Memory B cell (primary cell): ENCODE measurements at regions not wholly inside any gene's neighbourhood (a gene's known extent, or its start where the extent isn't known, plus 50 kb on each side); places are given as distances from the start of the nearest gene placed in this dataset.

ENCODE experiments used
- ATAC-seq: fragments of 150-1000 bp; cut with Tn5 transposase; 2 replicates; pipeline ENCODE4 v1.10.0; 2021; ENCODE audit warnings: low read depth, mild to moderate bottlenecking, moderate library complexity
- DNase-seq, 2 donors: peaks; one replicate each; pipeline ENCODE4 v3.0.0; 2022; ENCODE audit warnings: low spot score in 2 of 2
- H3K27ac Mint-ChIP-seq: one replicate; pipeline ENCODE4 v1.8.0; 2022; ENCODE audit warnings: mild to moderate bottlenecking, moderate library complexity, mixed read lengths
- H3K27me3 Mint-ChIP-seq: one replicate; pipeline ENCODE4 v1.8.0; 2022; ENCODE audit warnings: mixed read lengths
- H3K36me3 Mint-ChIP-seq: one replicate; pipeline ENCODE4 v1.8.0; 2022; ENCODE audit warnings: mild to moderate bottlenecking, mixed read lengths
- H3K4me1 Mint-ChIP-seq: one replicate; pipeline ENCODE4 v1.8.0; 2022; ENCODE audit warnings: mixed read lengths
- H3K4me3 Mint-ChIP-seq: one replicate; pipeline ENCODE4 v1.8.0; 2022; ENCODE audit warnings: mild to moderate bottlenecking, moderate library complexity, mixed read lengths
- H3K9me3 Mint-ChIP-seq: one replicate; pipeline ENCODE4 v1.8.0; 2022; ENCODE audit warnings: mixed read lengths

DNA sequence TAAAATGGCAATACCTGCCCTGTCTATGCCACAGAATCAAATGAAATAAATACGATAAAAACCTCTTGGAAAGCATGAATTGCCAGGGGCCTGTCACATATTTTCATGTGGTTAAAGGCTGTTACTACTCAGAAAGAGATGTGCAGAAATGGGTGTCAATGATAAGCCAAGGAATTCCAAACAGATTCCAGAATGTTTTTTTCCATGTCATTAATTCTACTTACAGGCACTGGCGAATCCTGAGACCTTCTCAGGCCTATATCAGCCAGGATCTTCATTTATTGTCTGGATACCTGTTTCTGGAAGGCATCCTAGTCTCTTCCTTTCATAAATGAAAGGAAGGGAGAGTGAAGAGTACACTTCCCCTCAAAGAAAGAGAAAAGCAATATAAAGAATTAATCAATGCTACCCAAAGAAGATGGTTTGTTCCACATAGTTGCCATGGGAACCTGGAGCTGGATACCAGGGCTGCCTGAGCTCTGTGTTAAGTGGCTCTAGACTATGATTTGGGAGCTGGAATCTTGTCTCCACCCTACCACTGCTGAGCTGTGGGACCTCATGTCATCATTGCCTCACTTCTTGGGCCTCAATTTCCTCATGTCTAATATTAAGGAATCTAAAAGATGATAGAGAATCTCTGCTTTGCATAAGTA lies 335.1 kb upstream of the SKOR2 start:
- H3K36me3 Mint-ChIP-seq: no peaks in the 10 kb centered on the region
- DNase-seq (no peak), ATAC-seq (no peak)
- no peak overlapping the region for H3K27ac Mint-ChIP-seq
- no peaks in the 10 kb centered on the region for H3K4me1 Mint-ChIP-seq
- H3K9me3 Mint-ChIP-seq: no peaks in the 10 kb centered on the region
- H3K27me3 Mint-ChIP-seq: peaks cover 3% of the 10 kb centered on the region
- no peak overlapping the region for H3K4me3 Mint-ChIP-seq

DNA sequence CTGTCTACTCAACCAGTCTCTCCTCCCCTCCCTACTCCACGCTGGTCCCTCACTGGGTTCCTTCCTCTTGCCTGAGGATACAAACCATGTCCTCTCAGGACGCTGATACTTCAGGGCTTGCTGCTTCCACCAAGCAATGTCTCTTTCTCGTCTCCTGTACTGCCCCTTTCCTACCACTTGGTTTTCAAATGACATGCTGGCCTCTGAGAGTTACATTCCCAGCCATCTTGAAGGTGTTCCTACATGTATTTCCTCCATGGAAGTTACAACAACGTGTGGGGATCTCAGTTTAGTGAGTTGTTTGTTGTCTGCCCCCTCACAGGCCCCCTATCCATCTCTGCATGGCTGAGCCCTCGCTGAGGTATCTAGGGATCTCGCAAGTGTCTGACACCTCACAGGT lies 334.5 kb upstream of the SKOR2 start:
- DNase-seq (no peak), ATAC-seq (no peak)
- Mint-ChIP-seq H3K4me3 (no peak overlapping the region), H3K36me3 (no peaks in the 10 kb centered on the region), H3K4me1 (no peaks in the 10 kb centered on the region), H3K27me3 (peaks cover 3% of the 10 kb centered on the region), H3K27ac (no peak overlapping the region), H3K9me3 (no peaks in the 10 kb centered on the region)

DNA sequence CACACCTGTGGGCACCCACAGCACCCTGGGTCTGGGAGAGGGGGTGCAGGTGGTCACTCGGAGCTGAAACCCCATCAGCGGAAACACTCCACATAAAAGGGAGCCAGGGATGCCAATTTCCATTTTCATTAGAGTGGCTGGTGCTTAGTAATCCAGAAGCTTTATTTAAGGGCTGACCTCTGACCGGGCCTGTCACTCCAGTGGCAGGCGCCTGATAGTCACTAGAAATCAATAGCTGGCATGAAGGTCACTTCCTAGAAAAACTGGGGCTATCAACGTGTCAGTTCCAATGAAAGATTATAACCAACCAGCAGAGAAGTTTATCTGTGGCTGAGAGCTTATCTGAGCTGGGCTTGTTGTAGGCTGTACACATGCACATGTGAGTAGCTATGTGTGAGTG lies 333.7 kb upstream of the SKOR2 start:
- no peaks in the 10 kb centered on the region for H3K9me3 Mint-ChIP-seq
- no peaks in the 10 kb centered on the region for H3K36me3 Mint-ChIP-seq
- H3K27ac Mint-ChIP-seq: no peak overlapping the region
- no peak for DNase-seq
- peaks cover 3% of the 10 kb centered on the region for H3K27me3 Mint-ChIP-seq
- H3K4me1 Mint-ChIP-seq: no peaks in the 10 kb centered on the region
- ATAC-seq: no peak
- no peak overlapping the region for H3K4me3 Mint-ChIP-seq

- Mint-ChIP-seq H3K4me3 (no peak overlapping the region), H3K27ac (no peak overlapping the region), H3K36me3 (no peaks in the 10 kb centered on the region), H3K4me1 (no peaks in the 10 kb centered on the region), H3K9me3 (no peaks in the 10 kb centered on the region), H3K27me3 (peaks cover 5% of the 10 kb centered on the region)
- DNase-seq: no peak
- no peak for ATAC-seq
These were observed 330.6 kb upstream of the SKOR2 start for GRCh38 chr18:47582093-47582492.

GRCh38 chr18:47577520-47577919 lies 326.1 kb upstream of the SKOR2 start:
- Mint-ChIP-seq H3K9me3 (no peaks in the 10 kb centered on the region), H3K4me3 (no peak overlapping the region), H3K27ac (no peak overlapping the region), H3K27me3 (peaks cover 4% of the 10 kb centered on the region), H3K4me1 (no peaks in the 10 kb centered on the region), H3K36me3 (no peaks in the 10 kb centered on the region)
- ATAC-seq (no peak), DNase-seq (no peak)

DNA sequence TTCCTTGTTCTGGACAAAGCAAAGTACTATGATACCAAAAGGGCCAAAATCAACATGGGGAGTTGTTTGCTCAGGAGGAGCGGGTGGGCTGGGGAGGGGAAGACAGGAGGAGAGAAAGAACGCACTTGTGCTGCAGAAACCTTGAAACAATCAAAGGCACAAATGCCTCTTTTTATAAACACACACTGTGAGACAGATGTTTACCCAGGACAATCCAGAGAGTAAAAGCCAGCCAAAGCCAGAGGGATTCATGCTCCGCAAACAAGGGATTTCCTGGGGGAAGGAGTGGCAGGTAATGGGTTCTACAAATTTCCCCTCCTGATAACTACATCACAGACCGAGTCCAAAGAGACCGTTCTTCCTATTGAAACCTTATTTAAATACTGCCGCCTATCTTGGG lies 323.5 kb upstream of the SKOR2 start:
- Mint-ChIP-seq H3K27me3 (peaks cover 4% of the 10 kb centered on the region), H3K36me3 (no peaks in the 10 kb centered on the region), H3K27ac (no peak overlapping the region), H3K4me3 (no peak overlapping the region), H3K4me1 (no peaks in the 10 kb centered on the region), H3K9me3 (no peaks in the 10 kb centered on the region)
- ATAC-seq: no peak
- no peak for DNase-seq

DNA sequence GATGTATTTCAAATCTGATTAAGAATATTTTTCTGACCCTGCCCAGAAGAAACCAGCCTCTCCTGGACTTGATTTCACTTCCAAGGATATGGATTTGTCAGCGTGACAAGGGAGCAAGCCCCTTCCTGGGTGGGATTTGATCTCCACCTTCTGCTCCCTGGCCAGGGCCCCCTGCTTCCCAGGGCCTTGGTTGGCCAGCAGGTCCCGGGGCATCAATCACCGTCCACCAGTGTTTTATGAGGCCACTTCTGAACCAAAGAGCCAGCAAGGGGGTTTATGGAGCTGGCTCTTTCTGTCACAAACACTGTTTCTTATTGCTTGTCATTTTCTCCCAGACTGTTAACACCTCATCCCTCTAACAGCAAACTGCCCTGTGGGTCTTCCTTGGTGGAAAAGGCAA lies 320.5 kb upstream of the SKOR2 start:
- H3K36me3 Mint-ChIP-seq: no peaks in the 10 kb centered on the region
- DNase-seq: no peak
- H3K9me3 Mint-ChIP-seq: no peaks in the 10 kb centered on the region
- no peaks in the 10 kb centered on the region for H3K4me1 Mint-ChIP-seq
- H3K27me3 Mint-ChIP-seq: peaks cover 5% of the 10 kb centered on the region
- H3K4me3 Mint-ChIP-seq: no peak overlapping the region
- ATAC-seq: no peak
- H3K27ac Mint-ChIP-seq: no peak overlapping the region

GRCh38 chr18:47566809-47567208 lies 315.3 kb upstream of the SKOR2 start:
- DNase-seq: no peak
- no peak for ATAC-seq
- H3K4me3 Mint-ChIP-seq: no peak overlapping the region
- H3K27me3 Mint-ChIP-seq: peaks cover 5% of the 10 kb centered on the region
- H3K9me3 Mint-ChIP-seq: no peaks in the 10 kb centered on the region
- H3K4me1 Mint-ChIP-seq: no peaks in the 10 kb centered on the region
- H3K27ac Mint-ChIP-seq: no peak overlapping the region
- no peaks in the 10 kb centered on the region for H3K36me3 Mint-ChIP-seq

- Mint-ChIP-seq H3K36me3 (no peaks in the 10 kb centered on the region), H3K4me1 (peaks cover 11% of the 10 kb centered on the region), H3K27me3 (peaks cover 13% of the 10 kb centered on the region), H3K9me3 (peaks cover 1% of the 10 kb centered on the region), H3K27ac (no peak overlapping the region), H3K4me3 (no peak overlapping the region)
- ATAC-seq (no peak), DNase-seq (no peak)
These were observed 309.6 kb upstream of the SKOR2 start for GRCh38 chr18:47560723-47561715.

GRCh38 chr18:47558110-47558750 lies 306.8 kb upstream of the SKOR2 start:
- no peak for ATAC-seq
- H3K4me1 Mint-ChIP-seq: peaks cover 11% of the 10 kb centered on the region
- no peak overlapping the region for H3K27ac Mint-ChIP-seq
- H3K27me3 Mint-ChIP-seq: peaks cover 13% of the 10 kb centered on the region
- peaks cover 1% of the 10 kb centered on the region for H3K9me3 Mint-ChIP-seq
- no peak overlapping the region for H3K4me3 Mint-ChIP-seq
- H3K36me3 Mint-ChIP-seq: no peaks in the 10 kb centered on the region
- DNase-seq: no peak

DNA sequence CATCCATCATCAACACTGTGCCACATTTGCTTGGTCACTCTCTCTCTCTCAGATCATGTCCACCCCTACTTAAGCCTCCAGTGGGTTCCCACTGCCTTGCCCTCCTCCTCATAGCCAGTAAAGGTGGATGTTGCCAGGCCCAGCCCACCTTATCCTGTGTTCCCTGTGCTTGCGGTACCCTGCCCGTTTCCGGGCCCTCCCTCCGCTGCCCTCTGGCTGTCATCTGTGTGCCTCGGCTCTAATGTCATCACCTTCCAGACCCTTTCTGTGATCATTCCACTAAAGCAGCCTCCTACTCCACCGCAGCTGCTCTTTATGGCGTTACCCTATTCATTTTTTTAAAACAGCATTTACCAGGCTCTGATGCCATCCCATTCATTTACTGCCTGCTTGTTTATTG lies 305.7 kb upstream of the SKOR2 start:
- Mint-ChIP-seq H3K4me3 (no peak overlapping the region), H3K27me3 (peaks cover 14% of the 10 kb centered on the region), H3K9me3 (peaks cover 1% of the 10 kb centered on the region), H3K27ac (no peak overlapping the region), H3K36me3 (no peaks in the 10 kb centered on the region), H3K4me1 (peaks cover 11% of the 10 kb centered on the region)
- no peak for ATAC-seq
- no peak for DNase-seq

DNA sequence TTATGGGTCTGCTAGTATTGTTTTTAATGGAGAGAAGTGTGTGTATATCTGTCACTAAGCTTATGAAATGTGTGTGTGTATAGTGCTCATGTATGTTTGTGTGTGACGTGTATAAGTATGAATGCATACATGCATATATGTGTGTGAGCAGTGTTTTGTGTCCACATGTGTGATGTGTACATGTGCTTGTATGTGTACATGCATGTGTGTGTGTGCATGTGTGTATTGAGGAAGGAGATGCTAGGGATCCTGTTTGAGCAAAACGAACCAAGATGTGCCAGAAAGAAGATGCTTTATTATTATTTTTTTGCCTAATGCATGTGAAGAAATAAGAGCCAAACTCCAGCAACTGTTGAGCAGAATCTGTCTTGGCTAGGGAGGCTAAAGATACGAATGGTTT lies 301.3 kb upstream of the SKOR2 start:
- no peak overlapping the region for H3K27ac Mint-ChIP-seq
- no peaks in the 10 kb centered on the region for H3K4me1 Mint-ChIP-seq
- H3K4me3 Mint-ChIP-seq: no peak overlapping the region
- no peaks in the 10 kb centered on the region for H3K9me3 Mint-ChIP-seq
- peaks cover 3% of the 10 kb centered on the region for H3K27me3 Mint-ChIP-seq
- ATAC-seq (no peak), DNase-seq (no peak)
- H3K36me3 Mint-ChIP-seq: no peaks in the 10 kb centered on the region

GRCh38 chr18:47550611-47551010 lies 299.2 kb upstream of the SKOR2 start:
- Mint-ChIP-seq H3K4me1 (no peaks in the 10 kb centered on the region), H3K9me3 (peaks cover 1% of the 10 kb centered on the region), H3K27me3 (peaks cover 7% of the 10 kb centered on the region), H3K27ac (no peak overlapping the region), H3K4me3 (no peak overlapping the region), H3K36me3 (no peaks in the 10 kb centered on the region)
- no peak for ATAC-seq
- DNase-seq: no peak

DNA sequence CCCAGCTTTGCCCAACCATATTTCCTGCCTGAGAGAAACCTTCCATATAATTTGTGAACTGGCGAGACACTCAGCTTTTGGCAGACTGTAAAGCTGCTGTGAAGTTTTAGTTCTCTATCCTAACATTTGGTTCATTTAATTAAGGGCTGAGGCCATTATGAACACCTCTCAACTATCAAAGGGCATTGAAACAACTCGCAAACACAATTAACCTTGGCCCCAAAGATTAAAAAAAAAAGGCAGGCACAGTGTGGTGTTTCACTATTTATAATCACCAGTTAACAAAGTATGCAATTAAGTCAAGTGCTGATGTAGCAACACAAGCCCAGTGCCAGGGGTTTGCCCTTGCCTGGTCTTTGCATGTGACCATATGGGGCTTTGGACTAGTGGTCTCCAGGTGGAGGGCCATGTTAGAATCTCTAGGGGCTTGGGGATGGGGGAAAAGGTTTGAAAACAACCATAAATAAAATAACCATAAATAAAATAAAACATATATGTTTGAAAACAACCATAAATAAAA lies 297.6 kb upstream of the SKOR2 start:
- ATAC-seq (no peak), DNase-seq (no peak)
- Mint-ChIP-seq H3K9me3 (peaks cover 1% of the 10 kb centered on the region), H3K4me1 (no peaks in the 10 kb centered on the region), H3K27ac (no peak overlapping the region), H3K27me3 (peaks cover 12% of the 10 kb centered on the region), H3K4me3 (no peak overlapping the region), H3K36me3 (no peaks in the 10 kb centered on the region)
